Fibroblast of villous mesenchyme (primary cell): ENCODE measurements at regions not wholly inside any gene's neighbourhood (a gene's known extent, or its start where the extent isn't known, plus 50 kb on each side); places are given as distances from the start of the nearest gene placed in this dataset.

Experiments
- DNase-seq: peaks from one replicate; pipeline ENCODE4 v3.0.0-alpha.2; 2010; ENCODE audit warnings: low read depth
- H3K4me3 ChIP-seq: 2 replicates; pipeline ENCODE4 v1.5.1; 2011; ENCODE audit warnings: low read depth, mild to moderate bottlenecking, low read length
- TF ChIP-seq, protein P1 (sequence below): IDR thresholded peaks from 2 replicates; pipeline ENCODE4 v1.5.1; 2012; ENCODE audit warnings: low read depth, mild to moderate bottlenecking, low read length; ENCODE audit not compliant: insufficient read depth

DNA sequence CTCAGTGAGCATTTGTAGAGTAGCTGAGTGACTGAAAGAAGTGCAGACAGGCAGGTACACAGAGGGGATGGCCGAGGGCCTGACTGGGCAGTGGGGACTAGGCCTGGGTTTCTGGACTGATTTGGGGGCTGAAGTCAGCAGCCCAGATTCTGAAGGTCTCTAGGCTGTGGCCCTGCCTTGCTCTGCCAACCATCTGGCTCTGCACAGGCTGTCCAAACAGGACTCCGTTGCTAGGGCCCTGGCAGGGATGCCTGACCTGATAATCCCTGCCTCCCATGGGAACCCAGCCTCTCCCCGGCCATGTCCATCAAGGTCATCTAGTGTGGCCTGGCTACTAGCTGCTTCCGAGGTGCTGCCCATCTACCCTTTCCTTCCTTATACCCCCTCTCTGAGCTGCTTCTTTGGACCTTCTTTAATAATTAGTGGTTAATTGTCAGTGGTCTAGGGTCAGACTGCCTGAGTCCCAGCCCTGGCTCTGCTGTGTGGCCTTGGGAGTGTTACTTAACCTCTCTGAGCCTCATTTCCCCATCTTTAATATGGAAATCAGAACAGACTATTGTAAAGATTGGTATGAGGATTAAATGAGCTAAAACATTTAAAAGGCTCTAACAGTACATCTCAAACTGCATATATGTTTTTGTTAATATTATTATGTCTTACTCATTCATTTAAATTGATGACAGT is 137.9 kb downstream of the VEGFA start:
- TF ChIP-seq, protein P1, sequence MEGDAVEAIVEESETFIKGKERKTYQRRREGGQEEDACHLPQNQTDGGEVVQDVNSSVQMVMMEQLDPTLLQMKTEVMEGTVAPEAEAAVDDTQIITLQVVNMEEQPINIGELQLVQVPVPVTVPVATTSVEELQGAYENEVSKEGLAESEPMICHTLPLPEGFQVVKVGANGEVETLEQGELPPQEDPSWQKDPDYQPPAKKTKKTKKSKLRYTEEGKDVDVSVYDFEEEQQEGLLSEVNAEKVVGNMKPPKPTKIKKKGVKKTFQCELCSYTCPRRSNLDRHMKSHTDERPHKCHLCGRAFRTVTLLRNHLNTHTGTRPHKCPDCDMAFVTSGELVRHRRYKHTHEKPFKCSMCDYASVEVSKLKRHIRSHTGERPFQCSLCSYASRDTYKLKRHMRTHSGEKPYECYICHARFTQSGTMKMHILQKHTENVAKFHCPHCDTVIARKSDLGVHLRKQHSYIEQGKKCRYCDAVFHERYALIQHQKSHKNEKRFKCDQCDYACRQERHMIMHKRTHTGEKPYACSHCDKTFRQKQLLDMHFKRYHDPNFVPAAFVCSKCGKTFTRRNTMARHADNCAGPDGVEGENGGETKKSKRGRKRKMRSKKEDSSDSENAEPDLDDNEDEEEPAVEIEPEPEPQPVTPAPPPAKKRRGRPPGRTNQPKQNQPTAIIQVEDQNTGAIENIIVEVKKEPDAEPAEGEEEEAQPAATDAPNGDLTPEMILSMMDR, result no peak
- no peak for DNase-seq
- H3K4me3 ChIP-seq, result no peak overlapping the region

DNA sequence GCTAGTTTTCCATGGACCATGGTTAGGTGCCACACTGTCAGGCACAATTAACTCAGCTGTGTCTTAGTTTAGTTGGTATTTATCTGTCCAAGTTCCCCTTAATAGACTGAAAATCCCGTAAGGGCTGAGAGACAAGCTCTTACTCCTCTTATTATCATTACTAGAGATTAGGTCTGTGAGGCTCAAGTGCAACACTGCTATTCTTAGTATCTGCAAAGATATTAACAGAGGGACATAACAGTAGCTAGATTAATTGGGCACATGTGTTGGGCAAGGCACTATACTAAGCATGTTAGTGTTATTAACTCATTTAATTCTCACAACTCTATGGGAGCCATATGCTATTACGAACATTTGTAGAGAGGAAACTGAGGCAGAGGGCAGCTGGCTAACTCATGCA is 137.3 kb downstream of the VEGFA start:
- no peak for DNase-seq
- TF ChIP-seq, protein P1, result no peak
- H3K4me3 ChIP-seq, result no peak overlapping the region

DNA sequence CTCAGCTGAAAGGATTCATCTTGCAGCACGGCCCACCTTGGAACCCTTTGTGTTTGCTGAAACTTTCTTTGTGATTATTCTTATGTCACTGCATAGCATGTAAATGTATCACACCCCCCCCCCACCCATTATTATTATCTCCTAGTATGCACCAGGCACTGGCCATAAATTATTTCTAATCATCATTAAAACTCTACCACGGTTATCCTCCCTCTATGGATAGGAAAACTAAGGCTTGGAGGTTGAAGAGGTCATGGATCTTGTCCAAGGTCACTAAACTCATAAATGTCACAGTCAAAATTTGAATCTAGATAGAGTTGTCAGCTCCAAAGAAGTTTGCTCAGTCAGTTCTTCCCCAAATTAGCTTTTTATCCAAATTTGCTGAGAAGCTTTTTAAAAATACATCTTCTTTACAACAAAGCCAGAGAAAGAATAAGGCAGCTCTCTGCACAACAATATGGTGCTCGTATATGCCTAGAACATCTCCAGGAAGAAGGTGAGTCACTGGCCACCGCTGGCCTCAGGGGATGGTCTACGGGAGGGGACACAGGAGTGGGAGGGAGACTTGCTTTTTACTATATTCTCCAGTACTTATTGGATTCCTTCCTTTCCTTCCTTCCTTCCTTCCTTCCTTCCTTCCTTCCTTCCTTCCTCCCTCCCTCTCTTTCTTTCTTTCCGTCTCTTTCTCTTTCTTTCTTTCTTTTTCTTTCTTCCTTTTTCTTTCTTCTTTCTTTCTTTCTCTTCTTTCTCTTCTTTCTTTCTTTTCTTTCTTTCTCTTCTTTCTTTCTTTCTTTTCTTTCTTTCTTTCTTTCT is 134.5 kb downstream of the VEGFA start:
- no peak overlapping the region for H3K4me3 ChIP-seq
- no peak for DNase-seq
- TF ChIP-seq, protein P1, result no peak

DNA sequence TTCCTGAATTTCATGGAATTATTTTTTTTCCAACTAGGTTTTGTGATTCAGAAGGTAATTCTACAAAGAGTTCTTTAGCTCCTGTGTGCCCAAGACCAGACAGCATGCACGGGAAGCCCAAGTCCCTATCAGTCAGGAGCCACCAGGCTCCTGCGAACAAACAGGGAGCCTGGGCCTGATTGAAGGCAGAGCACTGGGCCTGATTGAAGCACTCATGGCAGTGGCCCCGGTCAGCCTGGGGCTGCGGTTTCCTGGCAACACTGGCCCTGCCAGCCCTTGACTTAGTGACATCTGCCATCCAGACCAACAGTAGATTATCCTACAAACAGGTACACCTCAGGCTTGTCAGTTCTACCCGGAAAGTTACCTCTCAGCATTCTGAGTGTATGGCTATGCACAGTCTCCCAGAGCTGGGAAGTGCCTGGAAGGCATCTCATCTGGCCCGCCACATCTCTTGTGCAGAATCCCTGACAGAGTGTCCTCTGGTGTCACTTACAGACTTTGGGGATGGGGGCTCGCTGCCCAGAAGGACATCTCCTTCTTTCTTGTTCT is 133.8 kb downstream of the VEGFA start:
- no peak overlapping the region for H3K4me3 ChIP-seq
- TF ChIP-seq, protein P1, result no peak
- DNase-seq, result no peak

DNA sequence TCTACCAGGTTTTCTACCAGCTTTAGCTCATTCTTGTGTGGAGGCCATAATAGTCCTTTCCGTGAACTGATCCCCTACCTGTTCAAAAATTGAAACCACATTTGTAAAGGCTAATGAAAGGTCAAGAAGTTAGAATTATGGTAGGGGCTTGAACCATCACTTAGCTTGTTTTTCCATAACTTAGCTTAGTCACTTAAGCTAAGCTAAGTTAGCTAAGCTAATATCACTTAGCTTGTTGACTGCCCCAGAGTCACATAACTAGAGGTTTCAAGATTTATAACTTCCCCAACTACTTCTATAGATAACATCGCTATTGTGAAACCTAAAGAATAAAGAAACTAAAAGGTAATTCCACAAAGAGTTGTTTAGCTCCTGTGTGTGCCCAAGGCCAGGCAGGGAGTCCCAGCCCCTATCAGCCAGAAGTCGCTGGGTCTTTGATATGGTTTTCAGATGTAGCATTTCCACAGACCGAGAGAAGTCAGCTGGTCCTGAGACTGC is 131.8 kb downstream of the VEGFA start:
- H3K4me3 ChIP-seq, result no peak overlapping the region
- peak; percentile 20 for DNase-seq
- TF ChIP-seq, protein P1, result no peak

DNA sequence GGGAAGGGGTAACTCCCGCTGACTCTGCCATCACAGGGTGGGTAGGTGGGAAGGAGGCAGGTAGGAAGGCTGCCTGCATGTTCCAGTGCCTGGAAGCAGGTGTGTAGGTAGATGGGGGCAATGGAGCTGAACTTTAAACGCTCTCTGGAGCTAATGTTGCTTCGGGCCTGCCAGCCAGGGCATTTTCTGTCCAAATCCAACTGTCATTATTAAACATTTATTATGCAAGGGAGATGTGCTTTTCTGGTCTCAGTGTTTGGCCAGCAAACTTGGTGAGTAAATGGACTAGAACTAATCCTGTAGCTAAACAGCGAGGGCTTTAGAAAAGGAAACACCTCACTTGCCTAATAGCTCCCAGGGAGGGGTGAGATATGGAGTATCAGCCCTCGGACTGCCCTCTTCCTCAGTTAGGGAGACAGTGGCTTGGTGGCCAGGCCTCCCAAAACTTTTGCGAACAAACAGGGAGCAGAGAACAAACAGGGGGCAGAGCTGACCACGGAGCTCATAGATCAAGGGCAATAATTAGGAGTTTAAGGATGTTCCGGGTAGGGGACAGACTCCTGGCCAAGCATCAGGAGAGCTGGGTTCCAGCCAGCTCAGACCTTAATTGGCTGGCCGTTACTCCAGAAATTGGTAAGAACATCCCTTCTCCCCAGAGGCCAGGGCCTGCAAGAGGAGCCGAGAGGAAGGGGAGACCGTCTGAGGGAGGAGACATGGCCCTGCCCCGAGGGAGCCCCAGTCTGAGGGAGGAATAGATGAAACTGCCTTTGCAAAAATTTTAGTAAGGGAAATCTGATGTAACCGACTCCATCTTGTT is 131.1 kb downstream of the VEGFA start:
- H3K4me3 ChIP-seq, result no peak overlapping the region

More for the DNA sequence above, 131.1 kb downstream of the VEGFA start:
- DNase-seq, result peak; percentile 64
- TF ChIP-seq, protein P1, result no peak
